Heart left ventricle (tissue), 16 donors: ENCODE measurements at regions not wholly inside any gene's neighbourhood (a gene's known extent, or its start where the extent isn't known, plus 50 kb on each side); places are given as distances from the start of the nearest gene placed in this dataset.

ENCODE experiments used
- ATAC-seq, 4 donors: fragments of 200-7000 bp; cut with Tn5 transposase; one replicate each; pipeline ENCODE4 v1.9.1; 2020 to 2022; ENCODE audit warnings: moderate library complexity in 4 of 4, mild to moderate bottlenecking in 3 of 4, moderate number of reproducible peaks in 1 of 4
- DNase-seq, 5 donors: peaks; one replicate each; pipeline ENCODE4 v3.0.0-alpha.2; 2020
- H3K27ac ChIP-seq, 12 donors: fragments of 200-600 bp; sonication (generic) in 4 of 12; one replicate each; pipeline versions ENCODE4 v1.5.0 to v1.8.0; 2016 to 2022; ENCODE audit warnings: mild to moderate bottlenecking in 2 of 12
- H3K27me3 ChIP-seq, 9 donors: fragments of 200-600 bp; sonication (generic) in 2 of 9; one replicate each; pipeline versions ENCODE4 v1.5.1 to v1.8.0; 2016 to 2022; ENCODE audit warnings: mild to moderate bottlenecking in 3 of 9
- H3K36me3 ChIP-seq, 9 donors: fragments of 200-600 bp; sonication (generic) in 2 of 9; one replicate each; pipeline versions ENCODE4 v1.5.0 to v1.8.0; 2018 to 2022; ENCODE audit warnings: mild to moderate bottlenecking in 2 of 9
- H3K4me1 ChIP-seq, 12 donors: fragments of 200-600 bp; sonication (generic) in 4 of 12; one replicate each; pipeline versions ENCODE4 v1.5.0 to v1.8.0; 2016 to 2022; ENCODE audit warnings: mild to moderate bottlenecking in 3 of 12
- H3K4me3 ChIP-seq, 12 donors: fragments of 200-600 bp; sonication (generic) in 4 of 12; one replicate each; pipeline versions ENCODE4 v1.5.0 to v1.8.0; 2017 to 2022; ENCODE audit warnings: mild to moderate bottlenecking in 9 of 12, moderate library complexity in 4 of 12
- H3K9me3 ChIP-seq, 12 donors: fragments of 200-600 bp; sonication (generic) in 4 of 12; one replicate each; pipeline versions ENCODE4 v1.5.0 to v1.8.0; 2016 to 2022; ENCODE audit warnings: mild to moderate bottlenecking in 1 of 12
- POLR2A ChIP-seq, 2 donors: fragments of 450-650 bp; IDR thresholded peaks; one replicate each; pipeline ENCODE4 v1.6.1; 2017; ENCODE audit warnings: antibody characterized with exemption in 2 of 2, mild to moderate bottlenecking in 2 of 2, moderate library complexity in 2 of 2
- WGBS, 4 donors: extraction: QIAGEN DNeasy Blood & Tissue Kit in 2 of 4; methylation state at CpG; one replicate each; pipeline versions ENCODE4 v1.1.5 to v1.1.7; 2013 to 2018; 5-methylcytosine and 5-hydroxymethylcytosine counted together
- intact Hi-C, 10 donors: fragments of 100-400 bp; cut with DNase I; formaldehyde crosslinking; loops; one replicate each; pipeline versions ENCODE4 v1.11.1 to v1.14.2; 2022
- TF ChIP-seq, protein P1 (sequence below), 12 donors: fragments of 200-600 bp; sonication (generic) in 4 of 12; IDR thresholded peaks; one replicate each; pipeline versions ENCODE4 v1.5.0 to v1.8.0; 2018 to 2022; ENCODE audit warnings: antibody characterized with exemption in 12 of 12, mild to moderate bottlenecking in 5 of 12
- donor health status: ischemic (EF 13 %, LVEDD 7.1; RV severe dilation, severe dysfunction).
- donor health status: healthy with polysubstance abuse.
- donor health status: DM: no; HTN: yes; CAD: no.
- donor health status: DM: no; HTN: no; CAD: no.
- donor health status: ischemic (EF 25% LVEDD 6.9; RV normal size, moderate dysfunction).
- donor health status: ischemic (EF 25% LVEDD 5.7; RV mildly dilated, moderate dysfunction).
- donor health status: healthy.
- donor health status: DM: yes; HTN: yes; CAD: no.
- donor health status: ischemic (EF 35%, LVEDD 5.7; RV mildly dilated, moderate dysfunction).
- donor health status: nonischemic (EF 11% LVEDD 7.7; RV severe dilation, severe dysfunction).
- donor health status: DM: yes; HTN: yes; CAD: no.
- donor health status: PGD.
- donor health status: ischemic (EF 29% LVEDD 5.4; RV normal size, mild dysfunction).
- donor health status: nonischemic (EF 23%, LVEDD 6.1; RV moderate dilation, normal function).

DNA sequence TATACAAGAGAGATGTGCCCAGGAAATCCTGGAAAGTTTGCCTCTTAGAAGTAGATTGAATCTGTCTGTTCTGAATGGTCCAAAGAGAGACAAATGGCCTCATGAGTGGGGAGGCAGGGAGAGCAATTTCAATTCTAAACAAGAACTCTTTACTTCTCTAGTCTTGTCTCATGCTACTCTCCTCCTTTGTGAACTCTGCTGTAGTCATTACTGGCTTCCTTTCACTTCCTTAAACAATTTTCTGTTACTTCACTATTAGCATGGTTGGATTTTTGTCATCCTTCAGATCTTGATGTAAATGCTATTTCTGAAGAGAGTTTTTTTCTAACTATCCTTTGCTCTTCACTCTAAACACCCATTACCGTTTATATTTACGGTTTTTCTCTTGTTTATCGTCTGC, 54.0 kb upstream of the GRIN3A start:
- Histone ChIP-seq H3K9me3 (peaks cover 0 to 2% (median 0%) of the 10 kb centered on the region in 12 donors), H3K4me1 (no peaks in the 10 kb centered on the region), H3K4me3 (no peak overlapping the region), H3K27ac (no peak overlapping the region), H3K36me3 (no peaks in the 10 kb centered on the region), H3K27me3 (no peaks in the 10 kb centered on the region)
- no peak for DNase-seq
- WGBS, 4 donors, result 67 to 78% (median 75%) methylated on average over 3 of the region's 3 CpGs
- ATAC-seq, result no peak
- intact Hi-C loops, result no loop called here
- TF ChIP-seq POLR2A (IDR thresholded peaks at IDR 0.05), result no peak

DNA sequence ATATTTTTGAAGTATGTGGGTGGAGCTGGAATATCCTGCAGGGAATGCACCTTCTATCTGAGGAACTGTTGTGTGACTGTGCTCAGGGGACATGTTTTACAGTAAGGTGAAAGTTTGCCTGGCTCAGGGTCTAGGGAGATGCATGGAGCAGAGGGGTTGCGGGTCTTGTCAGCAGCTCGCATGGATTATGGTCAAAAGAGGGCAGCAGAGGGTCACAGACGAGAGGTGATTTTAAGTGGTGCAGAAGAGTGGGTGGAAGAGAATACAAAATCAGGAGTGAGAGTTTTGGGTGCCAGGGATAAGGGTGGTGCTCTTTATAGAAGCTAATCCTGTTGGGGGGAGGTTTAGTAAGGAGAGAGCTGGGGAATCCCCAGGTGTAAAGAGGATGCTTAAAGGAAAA, 53.5 kb upstream of the GRIN3A start:
- WGBS, 4 donors, result 9 to 12% (median 11%) methylated on average over 3 of the region's 3 CpGs
- Histone ChIP-seq H3K36me3 (no peaks in the 10 kb centered on the region), H3K27ac (no peak overlapping the region), H3K4me1 (no peaks in the 10 kb centered on the region), H3K4me3 (no peak overlapping the region), H3K27me3 (no peaks in the 10 kb centered on the region), H3K9me3 (peaks cover 0 to 2% (median 0%) of the 10 kb centered on the region in 12 donors)
- intact Hi-C loops, result no loop called here
- no peak for ATAC-seq
- no peak for DNase-seq
- TF ChIP-seq, protein P1, sequence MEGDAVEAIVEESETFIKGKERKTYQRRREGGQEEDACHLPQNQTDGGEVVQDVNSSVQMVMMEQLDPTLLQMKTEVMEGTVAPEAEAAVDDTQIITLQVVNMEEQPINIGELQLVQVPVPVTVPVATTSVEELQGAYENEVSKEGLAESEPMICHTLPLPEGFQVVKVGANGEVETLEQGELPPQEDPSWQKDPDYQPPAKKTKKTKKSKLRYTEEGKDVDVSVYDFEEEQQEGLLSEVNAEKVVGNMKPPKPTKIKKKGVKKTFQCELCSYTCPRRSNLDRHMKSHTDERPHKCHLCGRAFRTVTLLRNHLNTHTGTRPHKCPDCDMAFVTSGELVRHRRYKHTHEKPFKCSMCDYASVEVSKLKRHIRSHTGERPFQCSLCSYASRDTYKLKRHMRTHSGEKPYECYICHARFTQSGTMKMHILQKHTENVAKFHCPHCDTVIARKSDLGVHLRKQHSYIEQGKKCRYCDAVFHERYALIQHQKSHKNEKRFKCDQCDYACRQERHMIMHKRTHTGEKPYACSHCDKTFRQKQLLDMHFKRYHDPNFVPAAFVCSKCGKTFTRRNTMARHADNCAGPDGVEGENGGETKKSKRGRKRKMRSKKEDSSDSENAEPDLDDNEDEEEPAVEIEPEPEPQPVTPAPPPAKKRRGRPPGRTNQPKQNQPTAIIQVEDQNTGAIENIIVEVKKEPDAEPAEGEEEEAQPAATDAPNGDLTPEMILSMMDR (IDR thresholded peaks at IDR 0.05), result peak in 5 of 12 donors; percentile 7 to 41 (median 24)
- TF ChIP-seq POLR2A (IDR thresholded peaks at IDR 0.05), result no peak

DNA sequence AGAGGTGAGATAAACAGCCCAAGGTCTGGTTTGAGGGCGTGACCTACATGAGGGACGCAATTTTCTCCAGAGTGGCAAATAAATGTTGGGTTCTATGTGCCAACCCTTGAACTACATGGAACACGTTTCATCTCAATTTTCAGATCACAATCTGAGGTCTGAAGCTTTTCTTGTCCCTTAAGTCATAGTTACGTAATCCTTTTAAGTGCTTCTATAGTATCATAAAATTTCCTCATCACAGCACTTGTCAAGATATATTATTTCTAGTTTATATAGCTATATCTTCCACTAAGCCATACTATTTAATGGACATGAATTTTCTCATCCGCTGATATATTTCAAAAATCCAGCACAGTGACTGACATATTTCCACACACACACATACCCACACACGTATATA, 53.1 kb upstream of the GRIN3A start:
- no peaks in the 10 kb centered on the region for H3K4me1 ChIP-seq
- no peak for ATAC-seq
- no peak overlapping the region for H3K4me3 ChIP-seq
- intact Hi-C loops, result no loop called here
- no peaks in the 10 kb centered on the region for H3K27me3 ChIP-seq
- TF ChIP-seq POLR2A (IDR thresholded peaks at IDR 0.05), result no peak
- TF ChIP-seq, protein P1 (IDR thresholded peaks at IDR 0.05), result no peak
- DNase-seq, result no peak
- 74 to 79% (median 76%) methylated on average over 6 of the region's 6 CpGs for WGBS, 4 donors
- H3K36me3 ChIP-seq, result no peaks in the 10 kb centered on the region
- H3K9me3 ChIP-seq, result peaks cover 0 to 2% (median 0%) of the 10 kb centered on the region in 12 donors
- H3K27ac ChIP-seq, result no peak overlapping the region
